Mesothelial cell of epicardium (in vitro differentiated cells): ENCODE measurements at regions not wholly inside any gene's neighbourhood (a gene's known extent, or its start where the extent isn't known, plus 50 kb on each side); places are given as distances from the start of the nearest gene placed in this dataset.

Experiments
- DNase-seq, 2 experiments: peaks; one replicate each; pipeline ENCODE4 v3.0.0; 2021; ENCODE audit warnings: low spot score in 2 of 2; ENCODE audit not compliant: unreplicated experiment in 2 of 2
- H3K27ac Mint-ChIP-seq: 2 replicates; pipeline ENCODE4 v1.8.0; 2021; ENCODE audit warnings: mixed read lengths
- H3K27me3 Mint-ChIP-seq: 2 replicates; pipeline ENCODE4 v1.8.0; 2021; ENCODE audit warnings: low read depth, mixed read lengths
- H3K36me3 Mint-ChIP-seq: 2 replicates; pipeline ENCODE4 v1.8.0; 2021; ENCODE audit warnings: mixed read lengths
- H3K4me1 Mint-ChIP-seq: 2 replicates; pipeline ENCODE4 v1.8.0; 2021; ENCODE audit warnings: mixed read lengths
- H3K4me3 Mint-ChIP-seq: 2 replicates; pipeline ENCODE4 v1.8.0; 2021; ENCODE audit warnings: mild to moderate bottlenecking, moderate library complexity, mixed read lengths
- H3K9me3 Mint-ChIP-seq: 2 replicates; pipeline ENCODE4 v1.8.0; 2021; ENCODE audit warnings: mixed read lengths
- TF ChIP-seq, protein P1 (sequence below): fragments of 200-600 bp; sonication (generic); IDR thresholded peaks from one replicate; pipeline ENCODE4 v1.5.0; 2021; ENCODE audit warnings: antibody characterized with exemption; ENCODE audit not compliant: unreplicated experiment

DNA sequence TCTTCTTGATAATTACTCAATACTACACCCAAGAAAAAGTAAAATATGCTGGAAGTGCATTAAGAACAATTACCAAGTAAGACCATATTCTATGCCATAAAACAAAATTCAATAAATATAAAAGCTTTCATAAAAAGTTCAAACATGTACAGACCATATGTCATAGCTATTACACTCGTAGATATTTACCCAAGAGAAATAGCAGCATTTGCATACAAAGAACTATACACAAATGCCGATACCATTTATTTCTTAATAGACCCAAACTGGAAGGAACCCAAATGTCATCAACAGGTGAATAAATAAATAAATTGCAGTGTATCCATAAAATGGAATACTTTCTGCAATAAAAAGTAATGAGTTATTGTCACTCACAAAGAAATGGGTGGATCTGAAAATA is 78.3 kb upstream of the SLC16A7 start:
- H3K4me3 Mint-ChIP-seq, result no peak overlapping the region
- H3K36me3 Mint-ChIP-seq, result no peaks in the 10 kb centered on the region
- H3K27ac Mint-ChIP-seq, result no peak overlapping the region
- no peaks in the 10 kb centered on the region for H3K9me3 Mint-ChIP-seq
- no peak for DNase-seq
- TF ChIP-seq, protein P1, sequence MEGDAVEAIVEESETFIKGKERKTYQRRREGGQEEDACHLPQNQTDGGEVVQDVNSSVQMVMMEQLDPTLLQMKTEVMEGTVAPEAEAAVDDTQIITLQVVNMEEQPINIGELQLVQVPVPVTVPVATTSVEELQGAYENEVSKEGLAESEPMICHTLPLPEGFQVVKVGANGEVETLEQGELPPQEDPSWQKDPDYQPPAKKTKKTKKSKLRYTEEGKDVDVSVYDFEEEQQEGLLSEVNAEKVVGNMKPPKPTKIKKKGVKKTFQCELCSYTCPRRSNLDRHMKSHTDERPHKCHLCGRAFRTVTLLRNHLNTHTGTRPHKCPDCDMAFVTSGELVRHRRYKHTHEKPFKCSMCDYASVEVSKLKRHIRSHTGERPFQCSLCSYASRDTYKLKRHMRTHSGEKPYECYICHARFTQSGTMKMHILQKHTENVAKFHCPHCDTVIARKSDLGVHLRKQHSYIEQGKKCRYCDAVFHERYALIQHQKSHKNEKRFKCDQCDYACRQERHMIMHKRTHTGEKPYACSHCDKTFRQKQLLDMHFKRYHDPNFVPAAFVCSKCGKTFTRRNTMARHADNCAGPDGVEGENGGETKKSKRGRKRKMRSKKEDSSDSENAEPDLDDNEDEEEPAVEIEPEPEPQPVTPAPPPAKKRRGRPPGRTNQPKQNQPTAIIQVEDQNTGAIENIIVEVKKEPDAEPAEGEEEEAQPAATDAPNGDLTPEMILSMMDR, result no peak
- H3K4me1 Mint-ChIP-seq, result no peaks in the 10 kb centered on the region
- H3K27me3 Mint-ChIP-seq, result peaks cover 1% of the 10 kb centered on the region

DNA sequence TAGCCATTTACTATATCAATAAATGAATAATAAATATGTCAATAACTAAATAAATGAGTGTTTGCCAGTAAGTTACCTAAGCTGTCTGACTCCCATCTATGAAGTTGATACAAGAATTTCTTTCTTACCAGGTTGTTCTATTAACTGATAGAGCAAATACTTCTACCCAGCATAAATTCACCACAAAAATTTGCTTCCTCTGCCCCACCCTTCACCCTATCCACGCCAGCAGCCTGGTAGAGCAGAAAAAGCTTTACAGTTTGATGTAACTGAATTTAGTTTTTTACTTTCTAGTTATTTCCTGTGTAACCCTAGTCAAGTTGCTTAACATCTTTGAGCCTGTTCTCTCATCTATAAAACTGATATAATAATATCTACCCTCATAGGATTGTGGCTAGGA is 94.9 kb upstream of the SLC16A7 start:
- Mint-ChIP-seq H3K27me3 (no peaks in the 10 kb centered on the region), H3K4me1 (no peaks in the 10 kb centered on the region), H3K27ac (no peak overlapping the region), H3K9me3 (no peaks in the 10 kb centered on the region), H3K36me3 (no peaks in the 10 kb centered on the region), H3K4me3 (no peak overlapping the region)
- TF ChIP-seq, protein P1, result no peak
- DNase-seq, result no peak

DNA sequence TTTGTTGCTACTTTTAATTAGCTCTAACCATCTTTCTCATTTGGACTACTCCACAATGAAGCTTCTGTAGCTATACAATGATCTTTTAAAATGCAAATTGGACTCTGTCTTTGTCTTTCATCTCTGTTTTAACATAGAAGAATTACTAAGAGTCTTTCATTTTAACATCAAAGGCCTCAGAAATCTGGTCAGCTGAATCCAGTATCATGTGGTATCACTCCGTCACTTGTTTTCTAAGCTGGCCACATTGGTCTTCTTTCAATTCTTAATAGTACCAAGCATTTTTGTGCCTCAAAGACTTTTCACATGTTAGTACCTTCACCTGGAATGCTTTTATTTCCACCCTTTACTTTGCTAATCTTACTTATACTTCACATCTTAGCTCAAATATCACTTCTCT is 95.5 kb upstream of the SLC16A7 start:
- H3K27ac Mint-ChIP-seq, result no peak overlapping the region
- TF ChIP-seq, protein P1, result no peak
- no peaks in the 10 kb centered on the region for H3K9me3 Mint-ChIP-seq
- no peak overlapping the region for H3K4me3 Mint-ChIP-seq
- DNase-seq, result no peak
- H3K4me1 Mint-ChIP-seq, result no peaks in the 10 kb centered on the region
- H3K36me3 Mint-ChIP-seq, result no peaks in the 10 kb centered on the region
- no peaks in the 10 kb centered on the region for H3K27me3 Mint-ChIP-seq

DNA sequence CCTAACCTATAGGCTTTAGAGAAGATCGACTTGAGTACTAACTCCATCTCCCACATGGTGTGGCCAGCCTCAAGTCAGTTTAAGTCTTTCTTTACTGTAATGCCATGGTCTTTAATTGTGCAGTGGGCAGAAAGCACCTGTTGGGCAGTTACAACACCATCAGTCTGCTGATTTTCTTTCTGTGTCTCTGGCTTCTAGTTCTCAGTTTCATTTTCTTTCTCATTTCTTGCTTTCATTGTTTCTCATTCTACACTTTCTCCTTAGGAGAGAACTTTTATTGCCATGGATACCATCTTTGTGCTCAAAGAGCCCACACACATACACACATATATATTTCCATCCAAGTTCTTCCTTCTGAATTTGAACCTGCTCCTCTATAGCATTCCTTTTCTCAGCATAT is 96.1 kb upstream of the SLC16A7 start:
- Mint-ChIP-seq H3K27ac (no peak overlapping the region), H3K4me1 (no peaks in the 10 kb centered on the region), H3K9me3 (no peaks in the 10 kb centered on the region)

DNA sequence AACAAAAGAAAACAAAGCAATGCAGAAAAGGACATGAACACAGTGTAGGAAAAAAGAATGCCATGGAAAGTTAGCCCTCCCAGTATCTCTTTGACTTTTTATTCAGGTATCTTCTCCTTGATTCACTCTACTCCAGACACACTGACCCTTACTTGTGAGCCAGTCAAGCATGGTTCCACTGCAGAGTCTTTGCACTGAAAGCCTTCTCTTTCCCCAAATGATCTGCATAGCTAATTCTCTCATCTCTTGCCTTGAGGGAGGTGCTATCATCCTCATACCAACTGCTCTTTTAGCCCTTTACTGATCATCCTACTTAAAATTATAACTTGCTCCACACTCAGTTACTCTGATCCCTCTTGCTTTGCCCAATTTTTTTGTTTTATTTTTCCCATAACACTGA is 101.2 kb upstream of the SLC16A7 start:
- H3K9me3 Mint-ChIP-seq, result peaks cover 3% of the 10 kb centered on the region
- no peak for DNase-seq
- no peaks in the 10 kb centered on the region for H3K27me3 Mint-ChIP-seq
- no peaks in the 10 kb centered on the region for H3K36me3 Mint-ChIP-seq
- H3K4me1 Mint-ChIP-seq, result no peaks in the 10 kb centered on the region
- TF ChIP-seq, protein P1, result no peak
- H3K4me3 Mint-ChIP-seq, result no peak overlapping the region
- H3K27ac Mint-ChIP-seq, result no peak overlapping the region

More for the DNA sequence above, 96.1 kb upstream of the SLC16A7 start:
- Mint-ChIP-seq H3K4me3 (no peak overlapping the region), H3K27me3 (no peaks in the 10 kb centered on the region), H3K36me3 (no peaks in the 10 kb centered on the region)
- no peak for DNase-seq
- TF ChIP-seq, protein P1, result no peak

DNA sequence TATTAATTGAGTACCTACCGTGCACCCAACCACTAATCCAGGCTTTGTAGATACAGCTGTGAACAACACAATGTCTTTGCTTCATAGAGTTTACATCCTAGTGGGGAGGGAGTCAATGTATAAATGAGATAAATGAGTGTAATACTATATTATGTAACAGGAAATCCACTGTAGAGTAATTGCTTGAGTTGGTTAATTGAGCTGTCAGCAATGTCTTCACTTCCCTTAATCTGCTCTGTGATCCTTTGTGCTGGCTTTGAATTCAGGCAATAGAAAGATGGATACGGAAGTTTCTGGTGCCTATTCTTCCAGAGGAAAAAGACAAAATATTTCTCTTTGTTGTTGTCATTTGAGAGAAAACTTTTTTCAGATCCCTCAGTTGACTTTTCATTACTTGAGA is 104.0 kb upstream of the SLC16A7 start:
- TF ChIP-seq, protein P1, result no peak
- Mint-ChIP-seq H3K4me1 (no peaks in the 10 kb centered on the region), H3K36me3 (no peaks in the 10 kb centered on the region), H3K4me3 (no peak overlapping the region), H3K27ac (no peak overlapping the region), H3K9me3 (peaks cover 3% of the 10 kb centered on the region), H3K27me3 (no peaks in the 10 kb centered on the region)
- no peak for DNase-seq
